Smooth muscle cell (in vitro differentiated cells): ENCODE measurements at regions not wholly inside any gene's neighbourhood (a gene's known extent, or its start where the extent isn't known, plus 50 kb on each side); places are given as distances from the start of the nearest gene placed in this dataset. TPM values are rescaled to one million over a fixed set of nuclear protein-coding genes. Genes with fewer than 3 reads are reported as not detected.

ENCODE experiments used
- DNase-seq: peaks from one replicate; lab custom pipeline; 2025; ENCODE audit not compliant: unreplicated experiment; lab: John Stamatoyannopoulos, UW
- H2AFZ ChIP-seq: fragments of 200-600 bp; sonication (generic); 2 replicates; pipeline ENCODE4 v1.6.0; 2016; ENCODE audit warnings: antibody characterized with exemption, low read depth, mild to moderate bottlenecking
- H3F3A ChIP-seq: fragments of 200-600 bp; sonication (generic); 2 replicates; pipeline ENCODE4 v1.6.0; 2017; ENCODE audit warnings: antibody characterized with exemption, low read depth
- H3K27ac ChIP-seq: fragments of 200-600 bp; sonication (generic); 2 replicates; pipeline ENCODE4 v1.5.1; 2016; ENCODE audit warnings: low read depth, mild to moderate bottlenecking
- H3K27me3 ChIP-seq: fragments of 200-600 bp; sonication (generic); 2 replicates; pipeline ENCODE4 v1.6.1; 2016; ENCODE audit warnings: low read depth, mild to moderate bottlenecking
- H3K36me3 ChIP-seq: fragments of 200-600 bp; sonication (generic); 2 replicates; pipeline ENCODE4 v1.5.1; 2016; ENCODE audit warnings: low read depth
- H3K4me1 ChIP-seq: fragments of 200-600 bp; sonication (generic); 2 replicates; pipeline ENCODE4 v1.5.1; 2016; ENCODE audit warnings: low read depth
- H3K4me2 ChIP-seq: fragments of 200-600 bp; sonication (generic); 2 replicates; pipeline ENCODE4 v1.6.0; 2016; ENCODE audit warnings: mild to moderate bottlenecking
- H3K4me3 ChIP-seq: fragments of 200-600 bp; sonication (generic); 2 replicates; pipeline ENCODE4 v1.5.1; 2016; ENCODE audit warnings: mild to moderate bottlenecking
- H3K79me2 ChIP-seq: fragments of 200-600 bp; sonication (generic); 2 replicates; pipeline ENCODE4 v1.6.0; 2016; ENCODE audit warnings: low read depth, mild to moderate bottlenecking
- H3K9ac ChIP-seq: fragments of 200-600 bp; sonication (generic); 2 replicates; pipeline ENCODE4 v1.6.0; 2016; ENCODE audit warnings: low read depth
- H3K9me3 ChIP-seq: fragments of 200-600 bp; sonication (generic); replicated peaks from 2 replicates; pipeline ENCODE4 v1.5.1; 2016; ENCODE audit warnings: low read depth
- H4K20me1 ChIP-seq: fragments of 200-600 bp; sonication (generic); 2 replicates; pipeline ENCODE4 v1.6.0; 2016; ENCODE audit warnings: low read depth
- WGBS: methylation state at CpG from one replicate; pipeline ENCODE4 v1.1.7; 2016; ENCODE audit warnings: low lambda C conversion rate; 5-methylcytosine and 5-hydroxymethylcytosine counted together
- microRNA counts: library from miRNA; unstranded; fragments of <30 nt; microRNA quantifications from one replicate; lab custom pipeline; 2016
- microRNA-seq: library from miRNA; unstranded; fragments of <30 nt; microRNA quantifications from one replicate; pipeline ENCODE4, GENCODE V29; 2016; ENCODE audit warnings: borderline number of aligned reads
- small RNA-seq: library from RNA; depleted of rRNA; stranded (forward); fragments of <200 nt; gene quantifications from one replicate; pipeline ENCODE3, GENCODE V24; 2014
- TF ChIP-seq, protein P1 (sequence below): fragments of 200-600 bp; sonication (generic); IDR thresholded peaks from 2 replicates; pipeline ENCODE4 v1.5.1; 2017; ENCODE audit warnings: borderline replicate concordance, mild to moderate bottlenecking, antibody characterized with exemption; ENCODE audit not compliant: insufficient read depth, poor library complexity, severe bottlenecking

GRCh38 chr1:24980836-24981630 is 51.0 kb upstream of the RUNX3 start:
- Histone ChIP-seq H3K27me3 (no peaks in the 10 kb centered on the region), H3K4me2 (no peak overlapping the region), H3K9me3 (no peaks in the 10 kb centered on the region), H3K79me2 (no peaks in the 10 kb centered on the region), H3K27ac (no peak overlapping the region), H4K20me1 (no peaks in the 10 kb centered on the region), H3K4me1 (no peaks in the 10 kb centered on the region), H3K9ac (no peak overlapping the region), H3F3A (no peaks in the 10 kb centered on the region), H3K4me3 (no peak overlapping the region), H2AFZ (no peak overlapping the region), H3K36me3 (no peaks in the 10 kb centered on the region)
- TF ChIP-seq, protein P1, sequence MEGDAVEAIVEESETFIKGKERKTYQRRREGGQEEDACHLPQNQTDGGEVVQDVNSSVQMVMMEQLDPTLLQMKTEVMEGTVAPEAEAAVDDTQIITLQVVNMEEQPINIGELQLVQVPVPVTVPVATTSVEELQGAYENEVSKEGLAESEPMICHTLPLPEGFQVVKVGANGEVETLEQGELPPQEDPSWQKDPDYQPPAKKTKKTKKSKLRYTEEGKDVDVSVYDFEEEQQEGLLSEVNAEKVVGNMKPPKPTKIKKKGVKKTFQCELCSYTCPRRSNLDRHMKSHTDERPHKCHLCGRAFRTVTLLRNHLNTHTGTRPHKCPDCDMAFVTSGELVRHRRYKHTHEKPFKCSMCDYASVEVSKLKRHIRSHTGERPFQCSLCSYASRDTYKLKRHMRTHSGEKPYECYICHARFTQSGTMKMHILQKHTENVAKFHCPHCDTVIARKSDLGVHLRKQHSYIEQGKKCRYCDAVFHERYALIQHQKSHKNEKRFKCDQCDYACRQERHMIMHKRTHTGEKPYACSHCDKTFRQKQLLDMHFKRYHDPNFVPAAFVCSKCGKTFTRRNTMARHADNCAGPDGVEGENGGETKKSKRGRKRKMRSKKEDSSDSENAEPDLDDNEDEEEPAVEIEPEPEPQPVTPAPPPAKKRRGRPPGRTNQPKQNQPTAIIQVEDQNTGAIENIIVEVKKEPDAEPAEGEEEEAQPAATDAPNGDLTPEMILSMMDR: no peak
- WGBS: 94% methylated on average over 12 of the region's 13 CpGs
- no peak for DNase-seq

MicroRNAs in the stretch of these regions (microRNA counts, 767-probe panel; counts per million panel counts)
- 183 counts per million for microRNA hsa-miR-4425 (lab: Ali Mortazavi, UCI)

Small RNA genes in the stretch of these regions (microRNA-seq; reads per million reads assigned to microRNA genes)
- not detected for gene MIR4425

Small RNA genes in the stretch of these regions (small RNA-seq; reads per million reads assigned to genes)
- not detected for gene MIR4425
